HG03064 (cell line): ENCODE measurements at regions not wholly inside any gene's neighbourhood (a gene's known extent, or its start where the extent isn't known, plus 50 kb on each side); places are given as distances from the start of the nearest gene placed in this dataset.
"Not testable (repeated sequence)": the region's sequence is repeated elsewhere in the genome, so short reads cannot be mapped to it uniquely, and the experiment has no call there.

Source experiments
- ATAC-seq: cut with Tn5 transposase; IDR thresholded peaks from one replicate; pipeline ENCODE4 v1.9.1; 2021; ENCODE audit warnings: low read depth; ENCODE audit not compliant: unreplicated experiment

GRCh38 chr15:21262851-21263425 lies 177.4 kb downstream of the POTEB3 start:
- no peak for ATAC-seq

- ATAC-seq, result no peak
These were observed 178.1 kb downstream of the POTEB3 start for GRCh38 chr15:21261965-21262850.

- ATAC-seq, result no peak
These were observed 178.8 kb downstream of the POTEB3 start for GRCh38 chr15:21261396-21261964.

DNA sequence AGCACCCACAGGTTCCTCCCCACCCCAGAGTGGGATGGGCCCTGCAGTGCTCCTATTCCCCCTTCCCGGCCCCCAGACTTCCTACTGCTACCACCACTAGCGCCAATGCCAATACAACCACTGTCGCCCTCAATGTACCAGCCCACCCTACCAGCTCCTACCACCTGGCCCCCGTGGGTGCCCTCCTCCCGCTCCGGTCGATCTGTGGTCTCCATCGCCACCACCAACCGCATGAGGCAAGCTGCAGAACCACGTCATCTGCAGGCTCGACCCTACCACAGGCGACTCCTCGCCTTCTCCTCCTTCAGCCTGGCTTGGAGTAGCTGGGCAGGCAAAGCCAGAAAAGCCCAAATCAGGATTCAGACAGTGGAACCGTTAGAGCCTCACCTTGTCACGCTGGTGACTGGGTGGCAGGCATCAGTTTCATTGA lies 179.3 kb downstream of the POTEB3 start:
- no peak for ATAC-seq

DNA sequence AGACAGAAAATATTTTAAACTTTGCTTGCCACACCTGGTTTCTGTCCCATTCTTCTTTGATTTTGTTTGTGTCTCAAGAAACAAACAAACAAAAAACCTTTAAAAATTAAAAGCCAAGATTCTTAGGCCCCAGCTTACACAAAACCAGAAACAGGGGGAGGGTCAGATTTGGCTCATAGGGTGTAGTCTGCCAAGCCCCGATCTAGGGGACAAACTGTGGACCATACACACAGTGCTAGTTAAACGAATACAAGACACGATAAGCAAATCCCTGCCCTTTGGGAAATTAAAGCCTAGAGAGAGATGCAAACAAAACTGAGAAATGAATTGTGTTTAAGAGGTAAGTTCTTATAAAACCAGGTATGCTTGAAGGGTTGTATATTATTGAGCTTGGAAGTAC lies 181.7 kb downstream of the POTEB3 start:
- not testable (repeated sequence) for ATAC-seq

DNA sequence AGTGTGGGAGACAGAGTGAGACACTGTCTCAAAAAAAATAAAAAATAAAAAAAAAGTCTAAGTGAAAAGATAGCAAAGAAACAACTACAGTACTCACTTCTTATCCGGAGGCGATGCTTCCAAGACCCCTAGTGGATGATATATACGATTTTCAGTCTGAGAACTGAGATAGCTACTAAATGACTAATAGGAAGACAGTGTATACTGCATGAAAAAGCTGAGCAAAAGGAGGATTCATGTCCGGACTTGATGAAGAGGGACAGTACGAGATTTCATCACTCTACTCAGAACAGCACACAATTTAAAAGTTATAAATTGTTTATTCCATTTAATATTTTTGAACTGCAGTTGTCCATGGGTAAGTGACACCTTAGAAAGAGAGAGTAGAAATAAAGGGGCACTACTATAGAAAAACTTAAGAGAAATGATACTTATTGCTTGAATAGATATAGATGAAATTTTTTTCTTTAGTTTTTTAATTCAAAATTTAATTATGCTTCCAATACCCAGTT lies 190.7 kb downstream of the POTEB3 start:
- not testable (repeated sequence) for ATAC-seq
